Stomach (tissue), 8 donors: ENCODE measurements at regions not wholly inside any gene's neighbourhood (a gene's known extent, or its start where the extent isn't known, plus 50 kb on each side); places are given as distances from the start of the nearest gene placed in this dataset.
"Not testable (repeated sequence)": the region's sequence is repeated elsewhere in the genome, so short reads cannot be mapped to it uniquely, and the experiment has no call there.

Experiments
- DNase-seq, 2 donors: peaks; one replicate each; pipeline versions ENCODE4 v3.0.0 to v3.0.0-alpha.2; 2013 to 2019
- H3K27ac ChIP-seq, 5 donors: fragments of 200-600 bp in 4 of 5; sonication (generic) in 4 of 5; one replicate each; pipeline ENCODE4 v1.5.1; 2013 to 2019; ENCODE audit warnings: mild to moderate bottlenecking in 1 of 5, moderate library complexity in 1 of 5
- H3K27me3 ChIP-seq, 3 donors: fragments of 200-600 bp; sonication (generic); one replicate each; pipeline ENCODE4 v1.5.1; 2017 to 2019; ENCODE audit warnings: mixed run types in 1 of 3
- H3K36me3 ChIP-seq, 4 donors: fragments of 200-600 bp; sonication (generic); 1 replicate in 3 of 4; 2 replicates in 1 of 4; pipeline ENCODE4 v1.5.1; 2016 to 2019
- H3K4me1 ChIP-seq, 4 donors: fragments of 200-600 bp; sonication (generic); one replicate each; pipeline ENCODE4 v1.5.1; 2016 to 2019
- H3K4me3 ChIP-seq, 4 donors: fragments of 200-600 bp; sonication (generic) in 3 of 4; one replicate each; pipeline ENCODE4 v1.5.1; 2016 to 2019; ENCODE audit warnings: mild to moderate bottlenecking in 1 of 4
- H3K9me3 ChIP-seq, 4 donors: fragments of 200-600 bp; sonication (generic); one replicate each; pipeline ENCODE4 v1.5.1; 2016 to 2019
- CTCF ChIP-seq, 7 experiments: fragments of 450-650 bp in 4 of 7; fragments of 200-600 bp in 3 of 7; sonication (generic) in 3 of 7; IDR thresholded peaks; one replicate each; pipeline ENCODE4 v1.5.1; 2016 to 2019; ENCODE audit warnings: antibody characterized with exemption in 7 of 7, control low read depth in 2 of 7, mild to moderate bottlenecking in 1 of 7
- EP300 ChIP-seq: sonication (generic); formaldehyde crosslinking; IDR thresholded peaks from one replicate; pipeline ENCODE4 v1.6.1; 2017; ENCODE audit warnings: antibody characterized with exemption
- POLR2A ChIP-seq, 4 donors: fragments of 450-650 bp; IDR thresholded peaks; one replicate each; pipeline ENCODE4 v1.6.1; 2016; ENCODE audit warnings: antibody characterized with exemption in 4 of 4, control low read depth in 2 of 4, mild to moderate bottlenecking in 1 of 4, moderate library complexity in 1 of 4
- POLR2AphosphoS5 ChIP-seq, 3 donors: sonication (generic); formaldehyde crosslinking; IDR thresholded peaks; one replicate each; pipeline ENCODE4 v1.6.1; 2016; ENCODE audit warnings: antibody characterized with exemption in 3 of 3
- WGBS, 5 donors: extraction: QIAGEN DNeasy Blood & Tissue Kit in 3 of 5; methylation state at CpG; one replicate each; pipeline versions ENCODE4 v1.1.5 to v1.1.7; 2013 to 2018; 5-methylcytosine and 5-hydroxymethylcytosine counted together
- intact Hi-C: fragments of 100-400 bp; cut with DNase I; formaldehyde crosslinking; loops from one replicate; pipeline ENCODE4 v1.15.1; 2023; ENCODE audit warnings: low total_unique reads
- donor health status: healthy with polysubstance abuse.
- donor health status: Bipolar disorder and iron deficiency.
- donor health status: healthy.

- TF ChIP-seq CTCF (IDR thresholded peaks at IDR 0.05) (no peak), EP300 (no peak), POLR2A (IDR thresholded peaks at IDR 0.05) (no peak), POLR2AphosphoS5 (IDR thresholded peaks at IDR 0.05) (no peak)
- H3K4me3 ChIP-seq, result no peak overlapping the region
- no peaks in the 10 kb centered on the region for H3K4me1 ChIP-seq
- no peak overlapping the region for H3K27ac ChIP-seq
- H3K9me3 ChIP-seq, result no peaks in the 10 kb centered on the region
- no peak for DNase-seq
- no peaks in the 10 kb centered on the region for H3K36me3 ChIP-seq
- no peaks in the 10 kb centered on the region for H3K27me3 ChIP-seq
- 76 to 96% (median 90%) methylated on average over 1 of the region's 1 CpG for WGBS, 5 donors
- intact Hi-C loops, result no loop called here
Measured at GRCh38 chr2:13667415-13667757, 950.6 kb downstream of the TRIB2 start.

DNA sequence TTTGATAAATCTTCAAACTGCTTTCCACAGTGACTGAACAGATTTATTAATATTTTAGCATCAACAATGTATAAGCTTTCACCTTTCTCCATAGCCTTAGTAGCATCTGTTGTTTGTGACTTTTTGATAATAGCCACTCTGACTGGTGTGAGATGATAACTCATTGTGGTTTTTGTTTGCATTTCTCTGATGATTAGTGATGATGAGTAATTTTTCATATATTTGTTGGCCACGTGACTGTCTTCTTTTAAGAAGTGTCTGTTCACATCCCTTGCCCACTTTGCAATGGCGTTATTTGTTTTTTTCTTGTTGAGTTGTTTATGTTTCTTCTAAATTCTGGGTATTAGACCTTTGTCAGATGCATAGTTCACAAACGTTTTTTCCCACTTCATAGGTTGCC, 952.9 kb downstream of the TRIB2 start:
- no peaks in the 10 kb centered on the region for H3K9me3 ChIP-seq
- no peaks in the 10 kb centered on the region for H3K27me3 ChIP-seq
- H3K27ac ChIP-seq, result no peak overlapping the region
- no peaks in the 10 kb centered on the region for H3K36me3 ChIP-seq
- intact Hi-C loops, result no loop called here
- no peaks in the 10 kb centered on the region for H3K4me1 ChIP-seq
- no peak for DNase-seq
- WGBS, 5 donors, result 43 to 52% (median 50%) methylated on average over 3 of the region's 3 CpGs
- TF ChIP-seq POLR2A (IDR thresholded peaks at IDR 0.05), result no peak
- no peak for TF ChIP-seq CTCF (IDR thresholded peaks at IDR 0.05)
- TF ChIP-seq EP300, result no peak
- TF ChIP-seq POLR2AphosphoS5 (IDR thresholded peaks at IDR 0.05), result no peak
- H3K4me3 ChIP-seq, result no peak overlapping the region

DNA sequence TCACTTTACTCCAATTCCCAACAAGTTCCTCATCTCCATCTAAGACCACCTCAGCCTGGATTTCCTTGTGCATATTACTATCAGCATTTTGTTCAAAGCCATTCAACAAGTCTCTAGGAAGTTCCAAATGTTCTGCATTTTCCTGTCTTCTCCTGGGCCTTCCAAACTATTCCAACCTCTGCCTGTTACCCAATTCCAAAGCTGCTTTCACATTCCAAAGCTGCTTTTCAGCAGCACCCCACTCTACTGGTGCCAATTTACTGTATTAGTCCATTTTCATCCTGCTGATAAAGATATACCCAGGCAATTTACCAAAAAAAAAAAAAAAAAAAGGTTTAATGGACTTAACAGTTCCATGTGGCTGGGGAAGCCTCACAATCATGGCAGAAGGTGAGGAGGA, 957.1 kb downstream of the TRIB2 start:
- H3K36me3 ChIP-seq, H3K4me3 ChIP-seq, DNase-seq, H3K27me3 ChIP-seq, intact Hi-C loops, H3K9me3 ChIP-seq, H3K27ac ChIP-seq, H3K4me1 ChIP-seq: not testable (repeated sequence)

GRCh38 chr2:13676269-13676668, 956.2 kb upstream of the LRATD1 start:
- Histone ChIP-seq H3K27me3 (no peaks in the 10 kb centered on the region), H3K9me3 (no peaks in the 10 kb centered on the region), H3K4me3 (no peak overlapping the region), H3K36me3 (no peaks in the 10 kb centered on the region), H3K4me1 (no peaks in the 10 kb centered on the region), H3K27ac (no peak overlapping the region)
- 66 to 89% (median 75%) methylated on average over 2 of the region's 2 CpGs for WGBS, 5 donors
- intact Hi-C loops, result no loop called here
- no peak for DNase-seq
- TF ChIP-seq POLR2A (IDR thresholded peaks at IDR 0.05) (no peak), EP300 (no peak), CTCF (IDR thresholded peaks at IDR 0.05) (no peak), POLR2AphosphoS5 (IDR thresholded peaks at IDR 0.05) (no peak)

DNA sequence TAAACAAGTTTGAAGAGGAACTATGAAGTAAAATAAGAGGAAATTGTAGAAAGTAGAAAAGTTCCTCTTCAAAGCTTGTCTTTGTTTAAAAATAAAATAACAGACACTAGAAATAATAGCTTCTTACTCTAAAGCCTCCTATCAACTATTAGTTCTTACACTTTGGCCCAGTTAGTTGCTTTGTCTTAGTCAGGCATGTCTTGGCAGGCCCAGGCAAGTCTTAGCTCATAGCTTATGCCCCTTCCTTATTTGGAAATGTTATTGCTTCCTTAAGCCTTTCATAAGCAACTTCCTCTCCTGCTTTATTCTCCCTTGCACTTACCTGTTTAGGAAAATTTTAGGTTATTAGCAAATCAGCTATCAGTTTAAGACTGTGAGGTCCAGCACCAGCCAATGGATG, 950.6 kb upstream of the LRATD1 start:
- no peak for DNase-seq
- intact Hi-C loops, result no loop called here
- no peaks in the 10 kb centered on the region for H3K27me3 ChIP-seq
- H3K4me3 ChIP-seq, result no peak overlapping the region
- H3K36me3 ChIP-seq, result no peaks in the 10 kb centered on the region
- TF ChIP-seq POLR2A (IDR thresholded peaks at IDR 0.05) (no peak), POLR2AphosphoS5 (IDR thresholded peaks at IDR 0.05) (no peak), CTCF (IDR thresholded peaks at IDR 0.05) (no peak), EP300 (no peak)
- H3K27ac ChIP-seq, result peak overlapping the region in 2 of 5 donors; percentile 33 to 38
- H3K4me1 ChIP-seq, result peaks cover 0 to 6% (median 3%) of the 10 kb centered on the region in 4 donors
- H3K9me3 ChIP-seq, result peaks cover 0 to 19% (median 10%) of the 10 kb centered on the region in 4 donors
